Activated gamma-delta T cell treated with anti-CD3 and anti-CD28 coated beads, Interleukin-2, amount 50 U/mL, for 16 hours (primary cell): ENCODE measurements at regions not wholly inside any gene's neighbourhood (a gene's known extent, or its start where the extent isn't known, plus 50 kb on each side); places are given as distances from the start of the nearest gene placed in this dataset.

Source experiments
- DNase-seq: peaks from one replicate; pipeline ENCODE4 v3.0.0-alpha.2; 2020; ENCODE audit warnings: low read depth

GRCh38 chr6:40340957-40341356 is 246.2 kb downstream of the LRFN2 start:
- no peak for DNase-seq

- no peak for DNase-seq
Observed at GRCh38 chr6:40340196-40340595, 247.0 kb downstream of the LRFN2 start.

- DNase-seq, result no peak
Observed at GRCh38 chr6:40338306-40338705, 248.9 kb downstream of the LRFN2 start.

GRCh38 chr6:40336940-40337760 is 250.0 kb downstream of the LRFN2 start:
- no peak for DNase-seq

- DNase-seq, result no peak
Observed at GRCh38 chr6:40336296-40336695, 250.9 kb downstream of the LRFN2 start.

GRCh38 chr6:40334496-40335270 is 252.5 kb downstream of the LRFN2 start:
- no peak for DNase-seq

GRCh38 chr6:40331545-40331944 is 255.6 kb downstream of the LRFN2 start:
- no peak for DNase-seq

- DNase-seq, result no peak
Observed at GRCh38 chr6:40330301-40330721, 256.9 kb downstream of the LRFN2 start.

- no peak for DNase-seq
Observed at GRCh38 chr6:40328986-40329545, 258.1 kb downstream of the LRFN2 start.

- no peak for DNase-seq
Observed at GRCh38 chr6:40328386-40328985, 258.7 kb downstream of the LRFN2 start.

GRCh38 chr6:40326714-40327421 is 260.3 kb downstream of the LRFN2 start:
- DNase-seq, result no peak

- DNase-seq, result no peak
Observed at GRCh38 chr6:40325791-40326190, 261.4 kb downstream of the LRFN2 start.

- DNase-seq, result no peak
Observed at GRCh38 chr6:40325041-40325440, 262.1 kb downstream of the LRFN2 start.

GRCh38 chr6:40323881-40324634 is 263.1 kb downstream of the LRFN2 start:
- no peak for DNase-seq

- no peak for DNase-seq
Observed at GRCh38 chr6:40322336-40322735, 264.8 kb downstream of the LRFN2 start.

- DNase-seq, result no peak
Observed at GRCh38 chr6:40321616-40322015, 265.5 kb downstream of the LRFN2 start.

- DNase-seq, result no peak
Observed at GRCh38 chr6:40320947-40321346, 266.2 kb downstream of the LRFN2 start.

- no peak for DNase-seq
Observed at GRCh38 chr6:40320441-40320840, 266.7 kb downstream of the LRFN2 start.

GRCh38 chr6:40319124-40319523 is 268.0 kb downstream of the LRFN2 start:
- no peak for DNase-seq

GRCh38 chr6:40315060-40315459 is 272.1 kb downstream of the LRFN2 start:
- no peak for DNase-seq

- DNase-seq, result no peak
Observed at GRCh38 chr6:40313582-40313981, 273.6 kb downstream of the LRFN2 start.
